ENCODE measurements at regions not wholly inside any gene's neighbourhood (a gene's known extent, or its start where the extent isn't known, plus 50 kb on each side); places are given as distances from the start of the nearest gene placed in this dataset.

DNA sequence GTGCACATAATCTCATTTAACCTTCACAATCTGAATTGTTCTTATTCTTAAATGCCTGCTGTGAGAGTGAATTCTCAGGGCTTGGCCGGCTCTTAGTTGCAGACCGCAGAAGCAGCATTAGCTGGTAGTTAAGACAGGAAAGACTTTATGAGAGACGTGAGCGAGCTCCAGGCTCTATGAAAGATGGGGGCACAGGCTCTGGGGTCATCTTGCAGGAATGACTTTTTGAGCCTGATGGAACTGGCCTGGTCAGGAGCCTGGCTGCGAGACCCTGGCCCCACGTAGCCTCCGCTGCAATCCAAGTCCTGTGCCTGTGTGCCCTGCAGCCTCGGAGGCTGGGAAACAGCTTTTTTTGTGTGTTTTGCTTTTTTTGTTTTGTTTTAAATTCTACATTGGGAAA, 958.8 kb upstream of the ZNF722 start:
- TF ChIP-seq POLR2A (IDR thresholded peaks at IDR 0.05): no peak
- TF ChIP-seq, protein P1, sequence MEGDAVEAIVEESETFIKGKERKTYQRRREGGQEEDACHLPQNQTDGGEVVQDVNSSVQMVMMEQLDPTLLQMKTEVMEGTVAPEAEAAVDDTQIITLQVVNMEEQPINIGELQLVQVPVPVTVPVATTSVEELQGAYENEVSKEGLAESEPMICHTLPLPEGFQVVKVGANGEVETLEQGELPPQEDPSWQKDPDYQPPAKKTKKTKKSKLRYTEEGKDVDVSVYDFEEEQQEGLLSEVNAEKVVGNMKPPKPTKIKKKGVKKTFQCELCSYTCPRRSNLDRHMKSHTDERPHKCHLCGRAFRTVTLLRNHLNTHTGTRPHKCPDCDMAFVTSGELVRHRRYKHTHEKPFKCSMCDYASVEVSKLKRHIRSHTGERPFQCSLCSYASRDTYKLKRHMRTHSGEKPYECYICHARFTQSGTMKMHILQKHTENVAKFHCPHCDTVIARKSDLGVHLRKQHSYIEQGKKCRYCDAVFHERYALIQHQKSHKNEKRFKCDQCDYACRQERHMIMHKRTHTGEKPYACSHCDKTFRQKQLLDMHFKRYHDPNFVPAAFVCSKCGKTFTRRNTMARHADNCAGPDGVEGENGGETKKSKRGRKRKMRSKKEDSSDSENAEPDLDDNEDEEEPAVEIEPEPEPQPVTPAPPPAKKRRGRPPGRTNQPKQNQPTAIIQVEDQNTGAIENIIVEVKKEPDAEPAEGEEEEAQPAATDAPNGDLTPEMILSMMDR (IDR thresholded peaks at IDR 0.05): no peak
